A549 (cell line): ENCODE measurements at regions not wholly inside any gene's neighbourhood (a gene's known extent, or its start where the extent isn't known, plus 50 kb on each side); places are given as distances from the start of the nearest gene placed in this dataset.

Experiments used
- CBX2 ChIP-seq: fragments of 200-600 bp; sonication (generic); IDR thresholded peaks from 2 replicates; pipeline ENCODE4 v1.6.1; 2016; ENCODE audit warnings: low read depth, mild to moderate bottlenecking, borderline replicate concordance
- CHD2 ChIP-seq: fragments of 150-350 bp; IDR thresholded peaks from 2 replicates; pipeline ENCODE4 v1.6.1; 2014; ENCODE audit warnings: low read length; ENCODE audit not compliant: partially characterized antibody
- CHD4 ChIP-seq: fragments of 200-600 bp; sonication (generic); IDR thresholded peaks from 2 replicates; pipeline ENCODE4 v1.6.1; 2016; ENCODE audit warnings: antibody characterized with exemption, mild to moderate bottlenecking, borderline replicate concordance
- CTCF ChIP-seq: fragments of >200 bp; sonication (Bioruptor Twin); formaldehyde crosslinking; IDR thresholded peaks from 3 replicates; pipeline ENCODE4 v1.5.1; 2016
- FOSL2 ChIP-seq, 2 experiments: fragments of 450-650 bp in 1 of 2; fragments of >200 bp in 1 of 2; sonication (Bioruptor Twin) in 1 of 2; formaldehyde crosslinking; IDR thresholded peaks; 2 replicates each; pipeline versions ENCODE4 v1.5.0 to v1.6.1; 2016 to 2020; ENCODE audit warnings: mild to moderate bottlenecking in 1 of 2, moderate library complexity in 1 of 2
- MYC ChIP-seq: IDR thresholded peaks from 2 replicates; pipeline ENCODE4 v1.6.1; 2012; ENCODE audit warnings: mild to moderate bottlenecking, inconsistent platforms, low read length, improper control_type of control experiment, borderline replicate concordance
- PBX3 ChIP-seq: IDR thresholded peaks from 2 replicates; pipeline ENCODE4 v1.6.1; 2012
- POLR2A ChIP-seq: IDR thresholded peaks from 2 replicates; pipeline ENCODE4 v1.6.1; 2012; ENCODE audit warnings: mild to moderate bottlenecking, low read length
- RAD21 ChIP-seq, 2 experiments: fragments of >200 bp in 1 of 2; sonication (Bioruptor Twin) in 1 of 2; formaldehyde crosslinking in 1 of 2; IDR thresholded peaks in 1 of 2; conservative IDR thresholded peaks in 1 of 2; 2 replicates in 1 of 2; 3 replicates in 1 of 2; pipeline ENCODE4 v1.6.1; 2012 to 2018; ENCODE audit warnings: inconsistent platforms in 1 of 2
- REST ChIP-seq: fragments of 200-600 bp; sonication (generic); IDR thresholded peaks from 2 replicates; pipeline ENCODE4 v1.6.1; 2016; ENCODE audit warnings: antibody characterized with exemption, mild to moderate bottlenecking, moderate library complexity
- RFX5 ChIP-seq: fragments of 450-650 bp; IDR thresholded peaks from 2 replicates; pipeline ENCODE4 v1.7.1; 2014; ENCODE audit warnings: antibody characterized with exemption, mild to moderate bottlenecking, moderate library complexity
- TF ChIP-seq, protein P1 (sequence below): IDR thresholded peaks from 2 replicates; pipeline ENCODE4 v1.6.1; 2012
- TF ChIP-seq, protein P2 (sequence below): fragments of 250-450 bp; sonication (Bioruptor Pico); IDR thresholded peaks from 2 replicates; pipeline ENCODE4 v1.5.0; 2021; ENCODE audit warnings: mild to moderate bottlenecking, moderate library complexity, borderline replicate concordance

GRCh38 chr4:187685247-187685646, 310.3 kb upstream of the ZFP42 start:
- TF ChIP-seq, protein P1, sequence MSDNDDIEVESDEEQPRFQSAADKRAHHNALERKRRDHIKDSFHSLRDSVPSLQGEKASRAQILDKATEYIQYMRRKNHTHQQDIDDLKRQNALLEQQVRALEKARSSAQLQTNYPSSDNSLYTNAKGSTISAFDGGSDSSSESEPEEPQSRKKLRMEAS: no peak
- TF ChIP-seq CTCF (no peak), PBX3 (no peak), RFX5 (no peak), RAD21 (conservative IDR thresholded peaks at IDR 0.05 in 1 of 2, IDR thresholded peaks at IDR 0.05 in 1 of 2) (no peak), MYC (no peak), REST (no peak), POLR2A (no peak), FOSL2 (IDR thresholded peaks at IDR 0.05) (no peak), FOSL2 (CRISPR knock-in tag; IDR thresholded peaks at IDR 0.05) (no peak), CHD4 (no peak), CBX2 (no peak), CHD2 (no peak)
- TF ChIP-seq, protein P2, sequence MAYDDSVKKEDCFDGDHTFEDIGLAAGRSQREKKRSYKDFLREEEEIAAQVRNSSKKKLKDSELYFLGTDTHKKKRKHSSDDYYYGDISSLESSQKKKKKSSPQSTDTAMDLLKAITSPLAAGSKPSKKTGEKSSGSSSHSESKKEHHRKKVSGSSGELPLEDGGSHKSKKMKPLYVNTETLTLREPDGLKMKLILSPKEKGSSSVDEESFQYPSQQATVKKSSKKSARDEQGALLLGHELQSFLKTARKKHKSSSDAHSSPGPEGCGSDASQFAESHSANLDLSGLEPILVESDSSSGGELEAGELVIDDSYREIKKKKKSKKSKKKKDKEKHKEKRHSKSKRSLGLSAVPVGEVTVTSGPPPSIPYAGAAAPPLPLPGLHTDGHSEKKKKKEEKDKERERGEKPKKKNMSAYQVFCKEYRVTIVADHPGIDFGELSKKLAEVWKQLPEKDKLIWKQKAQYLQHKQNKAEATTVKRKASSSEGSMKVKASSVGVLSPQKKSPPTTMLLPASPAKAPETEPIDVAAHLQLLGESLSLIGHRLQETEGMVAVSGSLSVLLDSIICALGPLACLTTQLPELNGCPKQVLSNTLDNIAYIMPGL (CRISPR knock-in tag): no peak
